ENCODE measurements at regions not wholly inside any gene's neighbourhood (a gene's known extent, or its start where the extent isn't known, plus 50 kb on each side); places are given as distances from the start of the nearest gene placed in this dataset.
"Not testable (repeated sequence)": the region's sequence is repeated elsewhere in the genome, so short reads cannot be mapped to it uniquely, and the experiment has no call there.

- H3K36me3 ChIP-seq (ENCODE audit: control insufficient read depth, insufficient read depth, low read length): no peaks in the 10 kb centered on the region
- no peaks in the 10 kb centered on the region for H3K9me3 ChIP-seq (ENCODE audit: control insufficient read depth, insufficient read depth, low read length)
- peaks cover 3% of the 10 kb centered on the region for H3K4me1 ChIP-seq (ENCODE audit: control insufficient read depth, insufficient read depth, low read length)
- H3K4me3 ChIP-seq (ENCODE audit: low read depth, low read length): no peak overlapping the region
- H3K9ac ChIP-seq (ENCODE audit: low read depth, low read length): no peak overlapping the region
- H3K27me3 ChIP-seq (ENCODE audit: control insufficient read depth, insufficient read depth, low read length): peaks cover 4% of the 10 kb centered on the region
Measured at GRCh38 chr1:201641524-201642253, 102.8 kb downstream of the NAV1 start.

GRCh38 chr1:201643835-201644104 is 104.8 kb downstream of the NAV1 start:
- Histone ChIP-seq H3K4me1 (ENCODE audit: control insufficient read depth, insufficient read depth, low read length) (peaks cover 9% of the 10 kb centered on the region), H3K27me3 (ENCODE audit: control insufficient read depth, insufficient read depth, low read length) (peaks cover 13% of the 10 kb centered on the region), H3K9ac (ENCODE audit: low read depth, low read length) (no peak overlapping the region), H3K9me3 (ENCODE audit: control insufficient read depth, insufficient read depth, low read length) (no peaks in the 10 kb centered on the region), H3K4me3 (ENCODE audit: low read depth, low read length) (no peak overlapping the region), H3K36me3 (ENCODE audit: control insufficient read depth, insufficient read depth, low read length) (no peaks in the 10 kb centered on the region)

GRCh38 chr1:201644197-201644596 is 105.3 kb downstream of the NAV1 start:
- H3K4me1 ChIP-seq (ENCODE audit: control insufficient read depth, insufficient read depth, low read length): peaks cover 9% of the 10 kb centered on the region
- peaks cover 15% of the 10 kb centered on the region for H3K27me3 ChIP-seq (ENCODE audit: control insufficient read depth, insufficient read depth, low read length)
- H3K36me3 ChIP-seq (ENCODE audit: control insufficient read depth, insufficient read depth, low read length): no peaks in the 10 kb centered on the region
- no peak overlapping the region for H3K9ac ChIP-seq (ENCODE audit: low read depth, low read length)
- no peaks in the 10 kb centered on the region for H3K9me3 ChIP-seq (ENCODE audit: control insufficient read depth, insufficient read depth, low read length)
- H3K4me3 ChIP-seq (ENCODE audit: low read depth, low read length): no peak overlapping the region

GRCh38 chr1:201645000-201645399 is 106.1 kb downstream of the NAV1 start:
- H3K27me3 ChIP-seq (ENCODE audit: control insufficient read depth, insufficient read depth, low read length): peaks cover 15% of the 10 kb centered on the region
- H3K4me3 ChIP-seq (ENCODE audit: low read depth, low read length); H3K9ac ChIP-seq (ENCODE audit: low read depth, low read length); H3K36me3 ChIP-seq (ENCODE audit: control insufficient read depth, insufficient read depth, low read length); H3K9me3 ChIP-seq (ENCODE audit: control insufficient read depth, insufficient read depth, low read length); H3K4me1 ChIP-seq (ENCODE audit: control insufficient read depth, insufficient read depth, low read length): not testable (repeated sequence)

- H3K4me3 ChIP-seq (ENCODE audit: low read depth, low read length): no peak overlapping the region
- peaks cover 9% of the 10 kb centered on the region for H3K4me1 ChIP-seq (ENCODE audit: control insufficient read depth, insufficient read depth, low read length)
- H3K9ac ChIP-seq (ENCODE audit: low read depth, low read length): no peak overlapping the region
- peaks cover 15% of the 10 kb centered on the region for H3K27me3 ChIP-seq (ENCODE audit: control insufficient read depth, insufficient read depth, low read length)
- H3K36me3 ChIP-seq (ENCODE audit: control insufficient read depth, insufficient read depth, low read length): no peaks in the 10 kb centered on the region
- no peaks in the 10 kb centered on the region for H3K9me3 ChIP-seq (ENCODE audit: control insufficient read depth, insufficient read depth, low read length)
Measured at GRCh38 chr1:201645956-201646355, 107.0 kb downstream of the NAV1 start.

GRCh38 chr1:201646411-201647022 is 107.6 kb downstream of the NAV1 start:
- peaks cover 15% of the 10 kb centered on the region for H3K4me1 ChIP-seq (ENCODE audit: control insufficient read depth, insufficient read depth, low read length)
- H3K9ac ChIP-seq (ENCODE audit: low read depth, low read length): no peak overlapping the region
- peaks cover 15% of the 10 kb centered on the region for H3K27me3 ChIP-seq (ENCODE audit: control insufficient read depth, insufficient read depth, low read length)
- no peaks in the 10 kb centered on the region for H3K36me3 ChIP-seq (ENCODE audit: control insufficient read depth, insufficient read depth, low read length)
- no peaks in the 10 kb centered on the region for H3K9me3 ChIP-seq (ENCODE audit: control insufficient read depth, insufficient read depth, low read length)
- no peak overlapping the region for H3K4me3 ChIP-seq (ENCODE audit: low read depth, low read length)

GRCh38 chr1:201647094-201647493 is 108.2 kb downstream of the NAV1 start:
- no peaks in the 10 kb centered on the region for H3K9me3 ChIP-seq (ENCODE audit: control insufficient read depth, insufficient read depth, low read length)
- H3K4me3 ChIP-seq (ENCODE audit: low read depth, low read length): peak overlapping the region; percentile 91
- no peaks in the 10 kb centered on the region for H3K36me3 ChIP-seq (ENCODE audit: control insufficient read depth, insufficient read depth, low read length)
- no peak overlapping the region for H3K9ac ChIP-seq (ENCODE audit: low read depth, low read length)
- H3K27me3 ChIP-seq (ENCODE audit: control insufficient read depth, insufficient read depth, low read length): peaks cover 15% of the 10 kb centered on the region
- peaks cover 21% of the 10 kb centered on the region for H3K4me1 ChIP-seq (ENCODE audit: control insufficient read depth, insufficient read depth, low read length)

- H3K36me3 ChIP-seq (ENCODE audit: control insufficient read depth, insufficient read depth, low read length): no peaks in the 10 kb centered on the region
- H3K27me3 ChIP-seq (ENCODE audit: control insufficient read depth, insufficient read depth, low read length): peaks cover 15% of the 10 kb centered on the region
- H3K9ac ChIP-seq (ENCODE audit: low read depth, low read length): peak overlapping the region; percentile 55
- H3K4me3 ChIP-seq (ENCODE audit: low read depth, low read length): peak overlapping the region; percentile 91
- H3K9me3 ChIP-seq (ENCODE audit: control insufficient read depth, insufficient read depth, low read length): no peaks in the 10 kb centered on the region
- H3K4me1 ChIP-seq (ENCODE audit: control insufficient read depth, insufficient read depth, low read length): peaks cover 27% of the 10 kb centered on the region
Measured at GRCh38 chr1:201647722-201648065, 108.8 kb downstream of the NAV1 start.

GRCh38 chr1:201648066-201648906 is 109.4 kb downstream of the NAV1 start:
- H3K9ac ChIP-seq (ENCODE audit: low read depth, low read length): peak overlapping the region; percentile 55
- H3K36me3 ChIP-seq (ENCODE audit: control insufficient read depth, insufficient read depth, low read length): no peaks in the 10 kb centered on the region
- peaks cover 15% of the 10 kb centered on the region for H3K27me3 ChIP-seq (ENCODE audit: control insufficient read depth, insufficient read depth, low read length)
- H3K9me3 ChIP-seq (ENCODE audit: control insufficient read depth, insufficient read depth, low read length): no peaks in the 10 kb centered on the region
- H3K4me3 ChIP-seq (ENCODE audit: low read depth, low read length): peak overlapping the region; percentile 91
- H3K4me1 ChIP-seq (ENCODE audit: control insufficient read depth, insufficient read depth, low read length): peaks cover 33% of the 10 kb centered on the region

- Histone ChIP-seq H3K9ac (ENCODE audit: low read depth, low read length) (peak overlapping the region; percentile 32), H3K9me3 (ENCODE audit: control insufficient read depth, insufficient read depth, low read length) (no peaks in the 10 kb centered on the region), H3K4me1 (ENCODE audit: control insufficient read depth, insufficient read depth, low read length) (peaks cover 36% of the 10 kb centered on the region), H3K27me3 (ENCODE audit: control insufficient read depth, insufficient read depth, low read length) (peaks cover 15% of the 10 kb centered on the region), H3K4me3 (ENCODE audit: low read depth, low read length) (peak overlapping the region; percentile 91), H3K36me3 (ENCODE audit: control insufficient read depth, insufficient read depth, low read length) (no peaks in the 10 kb centered on the region)
Measured at GRCh38 chr1:201648907-201649721, 110.2 kb downstream of the NAV1 start.

- Histone ChIP-seq H3K36me3 (ENCODE audit: control insufficient read depth, insufficient read depth, low read length) (no peaks in the 10 kb centered on the region), H3K9me3 (ENCODE audit: control insufficient read depth, insufficient read depth, low read length) (no peaks in the 10 kb centered on the region), H3K9ac (ENCODE audit: low read depth, low read length) (peak overlapping the region; percentile 71), H3K27me3 (ENCODE audit: control insufficient read depth, insufficient read depth, low read length) (peaks cover 15% of the 10 kb centered on the region), H3K4me3 (ENCODE audit: low read depth, low read length) (peak overlapping the region; percentile 91), H3K4me1 (ENCODE audit: control insufficient read depth, insufficient read depth, low read length) (peaks cover 38% of the 10 kb centered on the region)
Measured at GRCh38 chr1:201649761-201650622, 111.1 kb downstream of the NAV1 start.
